GM19025 (cell line): ENCODE measurements at regions not wholly inside any gene's neighbourhood (a gene's known extent, or its start where the extent isn't known, plus 50 kb on each side); places are given as distances from the start of the nearest gene placed in this dataset.
A peak's percentile ranks its signal among the peaks of the same experiment; 100 is the strongest.

Experiments
- ATAC-seq: cut with Tn5 transposase; IDR thresholded peaks from one replicate; pipeline ENCODE4 v1.9.1; 2021; ENCODE audit warnings: mild to moderate bottlenecking, low read depth, moderate library complexity; ENCODE audit not compliant: unreplicated experiment

DNA sequence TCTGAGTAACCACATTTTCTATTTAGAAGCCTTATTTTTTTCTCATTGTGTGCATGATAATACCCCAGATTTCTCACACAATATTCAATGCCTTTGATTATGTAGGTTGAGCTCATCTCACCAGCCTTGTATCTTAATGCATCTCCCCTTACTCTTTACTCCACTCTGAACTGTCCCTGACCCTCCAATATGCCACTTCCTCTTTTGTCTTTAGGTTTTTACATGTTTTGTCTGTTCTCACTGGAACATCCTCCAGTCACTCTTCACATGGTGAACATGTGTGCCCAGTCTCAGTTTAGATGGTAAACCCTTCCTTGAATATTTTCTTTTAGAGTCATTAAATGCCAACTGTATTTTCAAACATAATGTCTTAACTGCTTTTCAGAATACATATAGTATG is 392.9 kb upstream of the IMPG1 start:
- no peak for ATAC-seq

DNA sequence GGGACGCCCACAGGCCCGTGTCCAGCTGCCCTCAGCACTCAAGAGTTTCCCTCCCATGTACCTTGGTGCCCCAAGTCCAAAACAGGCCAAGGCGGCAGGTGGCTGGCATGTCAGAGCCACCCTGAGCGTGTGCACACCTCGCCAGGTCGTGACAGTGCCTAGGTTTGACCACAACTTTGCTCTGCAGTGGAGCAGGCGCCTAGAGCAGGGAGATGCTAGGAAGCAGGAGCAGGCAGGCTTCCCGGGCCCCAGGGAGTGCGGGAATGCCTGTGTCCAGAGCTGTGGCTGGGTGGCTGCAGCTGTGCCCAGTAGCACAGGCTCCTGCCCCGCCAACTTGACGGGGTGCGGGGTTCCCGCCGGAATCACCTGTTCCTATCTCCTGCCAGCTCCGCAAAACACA is 380.8 kb upstream of the IMPG1 start:
- no peak for ATAC-seq

DNA sequence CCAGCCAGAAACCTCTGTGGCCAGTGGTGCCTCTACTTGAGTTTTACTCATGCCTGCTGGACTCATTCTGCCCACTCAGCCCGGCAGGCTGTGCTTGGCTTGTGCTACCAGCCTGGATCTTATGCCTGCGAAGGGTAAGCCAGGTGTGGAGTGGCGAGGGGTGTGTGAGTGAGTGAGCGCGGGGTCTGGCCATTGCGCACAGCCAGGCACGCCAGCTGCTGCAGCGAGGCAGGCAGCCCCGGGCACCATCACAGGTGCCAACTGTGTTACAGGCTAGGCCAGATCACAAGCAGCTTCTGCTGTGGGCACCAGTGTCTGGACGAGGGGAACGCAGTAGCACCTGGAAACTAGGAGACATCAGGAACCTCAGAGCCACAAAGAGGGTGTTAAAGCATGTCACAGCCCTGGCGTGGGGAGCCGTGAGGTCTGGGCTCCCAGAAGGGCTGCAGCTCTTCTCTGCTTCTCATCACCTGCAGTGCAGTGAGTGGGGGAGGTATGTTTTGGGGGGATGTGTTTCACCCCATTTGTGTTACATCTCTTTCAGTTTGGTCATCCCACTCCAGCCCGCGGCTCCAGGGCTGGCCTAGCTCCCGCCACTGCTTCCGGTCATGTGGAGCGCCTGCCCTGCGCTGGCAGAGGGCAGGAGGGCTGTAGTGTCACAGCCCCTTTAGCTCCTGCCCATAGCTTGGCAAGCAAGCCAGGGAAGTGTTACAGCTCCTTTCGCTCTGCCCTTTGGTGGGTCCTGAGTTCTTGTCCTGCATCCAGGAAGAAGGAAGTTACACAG is 379.7 kb upstream of the IMPG1 start:
- no peak for ATAC-seq

DNA sequence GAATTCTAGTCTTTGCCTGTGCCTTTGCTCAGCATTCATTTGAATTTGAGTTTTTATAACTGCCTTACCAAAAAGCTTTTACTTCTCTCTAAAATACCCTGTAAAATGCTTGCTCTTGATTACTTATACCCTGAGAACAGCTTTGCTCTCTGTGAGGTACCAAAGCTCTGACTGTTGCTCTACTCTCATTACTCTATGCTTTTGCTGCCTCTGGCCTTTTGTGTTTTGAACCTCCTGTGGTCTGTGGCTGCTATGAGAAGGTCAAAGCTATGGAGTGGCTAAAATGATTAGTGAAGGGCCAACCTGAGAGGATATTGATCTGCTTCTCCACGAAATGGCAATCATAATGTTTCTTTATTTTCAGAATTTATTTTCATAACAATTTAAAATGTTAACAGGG is 375.6 kb upstream of the IMPG1 start:
- no peak for ATAC-seq

DNA sequence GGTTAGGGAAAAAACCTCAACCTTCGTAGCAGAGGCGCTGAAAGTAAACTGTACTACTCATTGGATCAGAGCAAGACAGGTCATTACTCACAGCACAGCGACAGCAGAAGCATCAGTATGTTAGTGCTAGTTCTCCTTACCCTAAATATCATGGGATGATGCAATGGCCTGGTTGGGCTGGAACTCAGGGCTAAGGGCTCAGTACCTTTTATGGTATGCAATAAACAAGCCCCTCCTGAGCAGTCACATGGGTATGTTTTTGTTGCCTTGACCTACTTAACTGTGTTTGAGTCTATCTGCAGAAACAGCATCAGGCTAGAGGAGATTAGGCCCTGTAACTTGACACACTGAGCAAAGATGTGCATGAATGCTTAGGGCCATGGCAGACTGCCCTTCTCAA is 369.4 kb upstream of the IMPG1 start:
- ATAC-seq: no peak

DNA sequence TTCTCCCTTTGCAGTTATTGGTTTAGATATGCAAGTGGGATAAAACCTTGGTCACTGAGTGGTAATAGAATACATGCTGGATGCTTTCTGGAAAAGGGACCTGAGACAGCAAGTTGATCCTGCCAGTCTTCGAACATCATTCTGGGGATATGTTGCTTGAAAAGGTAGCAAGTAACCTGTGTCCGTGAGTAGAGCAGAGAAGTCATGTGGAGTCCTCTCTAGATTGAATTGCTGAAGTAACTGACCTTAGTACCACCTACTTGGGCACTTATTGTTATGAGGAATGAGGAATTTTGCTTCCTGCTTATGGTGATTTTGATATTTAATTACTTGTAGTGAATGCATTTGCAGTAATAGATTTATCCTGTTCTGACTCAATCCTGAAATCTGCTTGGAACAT is 367.3 kb upstream of the IMPG1 start:
- ATAC-seq: no peak

DNA sequence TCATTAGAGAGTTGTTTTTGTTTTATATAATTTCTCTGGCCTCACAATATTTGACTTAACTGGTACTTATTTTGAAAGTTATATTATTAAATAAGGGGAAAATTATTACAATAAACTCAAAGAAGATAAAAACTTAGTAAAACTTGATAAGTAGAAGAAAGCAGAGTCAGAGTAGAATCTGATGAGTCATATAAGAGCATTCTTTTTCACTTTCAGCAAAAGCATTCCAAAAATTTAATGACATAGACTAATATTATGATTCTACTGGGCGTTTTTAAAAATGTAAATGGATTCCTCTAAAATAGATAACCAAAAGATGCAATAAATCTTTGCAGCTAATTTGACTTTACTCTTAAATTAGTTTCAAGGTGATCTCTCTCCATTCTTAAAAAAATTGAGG is 366.3 kb upstream of the IMPG1 start:
- ATAC-seq: no peak

DNA sequence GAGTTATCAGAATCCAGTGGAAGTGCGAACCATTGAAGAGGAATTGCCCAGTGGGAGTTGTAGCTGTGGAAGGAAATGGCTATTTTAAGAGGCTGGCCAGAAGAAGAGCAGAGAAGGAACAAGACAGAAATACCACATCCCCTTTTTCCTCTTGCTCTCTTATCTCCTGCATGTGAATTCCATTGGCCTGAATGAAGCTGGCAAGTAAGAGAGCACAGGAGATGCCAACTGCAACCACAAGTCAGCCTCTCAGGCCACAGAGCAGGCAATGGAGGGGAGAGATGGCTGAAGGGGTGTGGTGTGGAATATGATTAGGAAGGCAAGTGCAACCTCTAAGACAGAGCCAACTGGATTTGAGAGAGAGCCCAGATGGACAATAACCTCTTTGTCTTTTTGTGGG is 362.7 kb upstream of the IMPG1 start:
- no peak for ATAC-seq

DNA sequence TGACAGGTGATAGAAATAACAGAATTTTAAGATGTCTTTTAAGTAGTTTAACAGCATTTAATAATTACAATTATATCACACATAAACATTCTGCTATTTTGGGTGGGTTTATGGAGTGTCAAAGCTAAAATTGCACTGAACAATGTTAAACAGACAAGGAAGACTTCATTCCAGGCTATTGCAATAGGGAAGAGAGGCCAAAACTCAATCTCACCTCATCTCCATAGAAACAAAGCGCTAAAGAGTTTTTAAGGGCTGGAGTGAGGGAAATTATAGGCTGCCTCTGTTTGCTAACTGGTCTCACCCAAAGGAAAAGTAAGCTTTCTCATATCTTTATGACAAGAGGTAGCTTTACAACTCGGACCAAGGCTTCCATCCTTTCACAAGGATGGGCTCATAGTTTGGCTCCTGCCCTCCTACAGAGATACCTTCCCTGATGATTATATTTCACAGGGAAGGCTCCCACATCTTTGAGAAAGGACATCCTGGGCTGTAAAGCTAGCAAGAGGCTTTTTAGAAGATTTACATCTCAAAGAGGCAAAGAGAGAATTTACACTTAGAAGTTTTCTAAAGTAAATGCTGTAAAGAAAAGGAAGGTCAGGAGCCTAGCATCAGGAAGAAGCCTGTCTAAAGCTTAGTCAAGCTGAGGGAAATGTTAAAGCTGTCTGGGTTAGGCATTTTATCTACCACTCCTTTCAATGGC is 350.2 kb upstream of the IMPG1 start:
- ATAC-seq: no peak

DNA sequence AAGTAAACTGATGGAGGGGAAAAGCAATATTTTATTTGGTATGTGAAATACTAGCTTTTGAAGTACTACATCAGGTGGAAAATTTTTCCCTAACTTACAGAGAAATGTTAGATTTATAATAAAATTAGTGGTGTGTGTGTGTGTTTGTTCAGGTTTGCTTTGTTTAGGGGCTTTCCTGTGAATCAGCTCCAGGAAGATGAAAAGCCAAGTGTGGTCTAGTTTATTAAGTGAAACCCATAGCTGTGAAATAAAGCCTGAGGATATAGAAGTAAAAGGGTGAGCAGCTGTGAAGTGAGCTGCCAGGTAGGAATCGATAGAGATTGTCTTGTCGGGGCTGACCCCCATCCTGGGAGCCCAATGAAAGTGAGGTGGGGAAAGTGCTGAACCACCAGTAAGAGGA is 347.6 kb upstream of the IMPG1 start:
- peak; percentile 59 for ATAC-seq

DNA sequence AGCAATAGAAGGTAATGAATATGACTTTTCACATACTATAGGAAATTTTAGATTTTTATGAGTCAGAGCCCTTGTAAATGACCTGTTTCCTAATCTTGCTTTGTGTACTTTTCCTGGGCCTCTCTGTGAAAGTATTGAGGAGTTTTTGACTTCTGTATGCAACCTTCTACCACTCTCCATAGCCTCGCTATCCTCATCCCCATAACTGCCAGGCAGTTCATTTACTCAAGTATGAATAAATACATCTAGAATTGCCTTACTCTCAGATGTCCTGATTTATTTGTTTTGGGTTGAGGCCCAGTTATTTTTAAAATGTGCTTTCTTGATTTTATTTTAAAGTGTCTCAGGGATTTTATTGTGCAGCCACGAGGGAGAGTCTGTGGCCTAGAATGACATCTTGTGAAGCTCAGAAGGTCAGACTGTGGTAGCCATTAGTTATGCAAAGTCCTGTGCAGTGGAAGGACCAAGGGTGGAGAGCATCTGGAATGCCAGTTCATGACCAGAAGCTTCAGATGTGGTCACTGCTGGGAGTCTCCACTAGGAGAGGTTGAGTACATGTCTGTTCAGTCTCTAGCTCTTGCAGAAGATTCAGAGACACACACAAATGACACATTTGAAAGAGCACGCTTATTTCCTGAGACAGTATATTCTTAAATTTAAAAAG is 346.2 kb upstream of the IMPG1 start:
- ATAC-seq: no peak

DNA sequence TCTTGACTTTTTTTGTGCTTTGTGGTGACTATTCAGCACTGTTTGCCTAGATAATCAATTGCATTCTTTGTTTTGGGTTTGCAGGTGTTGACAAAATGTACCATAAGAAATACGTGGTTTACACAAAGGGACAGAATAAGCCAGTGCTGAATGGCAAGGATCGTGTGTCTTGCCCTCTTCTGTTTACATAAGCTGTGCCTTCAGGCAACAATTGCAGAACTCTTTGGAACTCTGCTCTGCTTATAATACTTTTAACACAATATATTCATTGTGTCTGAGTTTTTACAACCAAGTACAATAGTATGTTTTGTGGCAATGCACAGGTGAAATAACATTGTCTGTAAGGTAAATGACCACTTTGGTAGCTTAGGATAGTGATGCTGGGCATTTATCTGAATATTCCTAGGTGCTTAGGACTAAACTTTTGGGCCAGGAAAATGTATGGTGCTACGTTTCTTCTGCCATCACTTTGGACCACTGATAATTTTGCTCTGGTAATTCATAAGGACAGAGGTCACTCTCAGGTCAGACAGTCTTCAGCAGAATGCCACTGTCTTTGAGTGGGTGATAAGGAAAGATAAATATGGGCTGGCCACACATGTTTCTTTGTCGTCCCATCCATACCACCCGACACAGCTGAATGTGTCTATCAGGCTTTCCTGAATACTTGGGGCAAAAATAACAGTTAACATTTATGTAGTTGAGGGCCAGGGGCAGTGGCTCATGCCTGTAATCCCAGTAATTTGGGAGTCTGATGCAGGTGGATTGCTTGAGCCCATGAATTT is 344.6 kb upstream of the IMPG1 start:
- ATAC-seq: no peak

DNA sequence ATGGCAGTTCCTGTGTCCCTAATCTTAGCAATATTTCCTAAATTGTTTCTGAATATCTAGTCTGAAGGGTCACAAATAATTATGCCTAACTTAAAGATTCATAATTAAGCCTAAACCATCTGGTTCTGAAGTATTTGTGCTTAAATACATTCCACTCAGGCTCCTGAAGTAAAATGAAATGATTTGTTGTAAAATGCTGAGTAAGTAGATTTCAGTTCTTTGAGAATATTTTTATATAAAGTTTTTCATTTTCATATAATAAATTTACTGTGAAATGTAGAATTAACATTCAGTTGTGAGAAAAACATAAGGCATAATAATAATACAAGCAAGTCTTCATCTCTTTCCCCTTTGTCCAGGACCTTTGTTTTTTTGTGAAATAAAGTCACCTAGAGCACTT is 330.6 kb upstream of the IMPG1 start:
- ATAC-seq: no peak

DNA sequence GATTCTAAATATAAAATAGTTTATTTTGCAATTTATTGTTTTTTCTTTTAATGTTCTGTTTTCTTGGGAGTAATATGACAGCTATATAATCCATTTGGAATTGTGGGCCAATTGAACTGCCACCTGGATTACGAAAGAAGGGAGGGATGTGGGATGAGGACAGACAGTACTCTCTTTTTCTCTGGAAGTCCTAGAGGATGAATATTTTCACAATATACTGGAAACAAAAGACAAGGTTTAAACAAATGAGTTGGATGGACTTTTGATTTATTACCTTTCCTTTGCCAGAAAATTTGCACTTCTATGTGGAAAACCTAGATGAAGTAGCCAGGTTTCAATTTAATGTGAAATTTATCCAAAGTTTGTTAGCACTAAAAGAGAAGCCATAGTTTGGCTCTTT is 325.5 kb upstream of the IMPG1 start:
- ATAC-seq: no peak

DNA sequence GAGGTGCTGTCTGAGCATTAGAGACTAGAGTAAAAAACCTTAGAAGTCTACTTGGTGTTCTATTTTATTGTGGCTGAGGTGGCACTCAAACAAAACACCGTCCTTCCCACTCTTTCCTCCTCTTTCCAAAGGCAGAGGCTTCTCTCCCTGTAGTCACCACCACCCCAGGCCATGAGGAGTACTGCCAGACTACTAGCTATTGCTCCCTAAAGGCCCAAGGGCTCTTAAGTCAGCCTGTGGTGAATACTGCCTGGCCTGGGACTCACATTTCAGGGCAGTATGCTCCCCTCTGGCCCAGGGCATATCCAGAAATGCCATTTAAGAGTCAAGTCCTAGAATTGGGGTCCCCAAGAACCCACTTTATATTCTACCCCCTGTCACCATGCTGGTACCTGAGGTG is 309.7 kb upstream of the IMPG1 start:
- ATAC-seq: no peak

DNA sequence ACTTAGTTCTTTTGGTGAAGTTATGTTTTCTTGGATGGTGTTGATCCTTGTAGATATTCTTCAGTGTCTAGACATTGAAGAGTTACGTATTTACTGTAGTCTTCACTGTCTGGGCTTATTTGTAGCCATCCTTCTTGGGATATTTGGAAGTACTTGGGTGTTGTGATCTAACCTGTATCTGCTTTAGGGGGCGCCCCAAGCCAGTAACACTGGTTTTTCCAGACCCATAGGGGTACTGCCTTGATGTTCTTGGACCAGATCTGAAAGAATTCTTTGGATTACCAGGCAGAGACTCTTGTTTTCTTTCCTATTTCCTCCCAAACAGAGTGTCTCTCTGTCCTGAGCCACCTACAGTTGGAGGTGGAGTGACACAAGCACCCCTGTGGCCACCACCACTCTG is 309.1 kb upstream of the IMPG1 start:
- ATAC-seq: no peak

DNA sequence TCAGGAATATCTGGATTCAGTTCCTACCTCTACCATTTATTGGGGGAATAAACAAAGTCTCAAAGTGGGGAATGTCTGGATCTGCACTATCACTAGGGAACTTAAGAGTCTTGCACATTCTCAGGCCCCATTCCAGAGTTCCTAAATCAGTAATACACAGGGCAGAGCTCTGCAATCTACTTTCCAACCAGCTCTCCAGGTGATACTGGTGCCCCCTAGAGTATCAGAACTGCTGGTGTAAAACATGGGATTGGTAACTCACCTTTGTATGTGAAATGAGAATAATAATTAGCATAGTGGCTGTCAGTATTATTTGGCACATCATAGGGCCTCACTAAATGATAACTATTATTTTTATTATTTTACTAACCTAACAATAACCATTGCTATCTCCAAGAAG is 278.8 kb upstream of the IMPG1 start:
- no peak for ATAC-seq

DNA sequence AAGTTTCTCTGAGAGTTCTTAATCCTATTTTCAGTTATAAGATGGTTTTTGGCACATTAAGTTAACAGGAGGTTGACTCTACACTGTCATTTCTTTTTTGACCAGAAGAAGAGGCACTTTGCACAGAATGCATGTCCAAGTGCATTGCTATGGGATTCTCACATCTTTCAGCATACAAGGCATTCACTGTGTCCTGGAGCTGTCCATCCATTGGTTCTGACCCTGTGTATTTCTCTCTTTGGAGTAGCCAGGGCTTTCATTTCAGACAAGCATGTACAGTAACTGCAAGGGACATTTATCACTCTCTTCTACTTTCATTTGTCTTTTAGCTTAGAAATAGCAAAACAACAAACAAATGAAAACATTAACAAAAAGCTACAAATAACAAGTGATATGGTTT is 275.1 kb upstream of the IMPG1 start:
- ATAC-seq: no peak

DNA sequence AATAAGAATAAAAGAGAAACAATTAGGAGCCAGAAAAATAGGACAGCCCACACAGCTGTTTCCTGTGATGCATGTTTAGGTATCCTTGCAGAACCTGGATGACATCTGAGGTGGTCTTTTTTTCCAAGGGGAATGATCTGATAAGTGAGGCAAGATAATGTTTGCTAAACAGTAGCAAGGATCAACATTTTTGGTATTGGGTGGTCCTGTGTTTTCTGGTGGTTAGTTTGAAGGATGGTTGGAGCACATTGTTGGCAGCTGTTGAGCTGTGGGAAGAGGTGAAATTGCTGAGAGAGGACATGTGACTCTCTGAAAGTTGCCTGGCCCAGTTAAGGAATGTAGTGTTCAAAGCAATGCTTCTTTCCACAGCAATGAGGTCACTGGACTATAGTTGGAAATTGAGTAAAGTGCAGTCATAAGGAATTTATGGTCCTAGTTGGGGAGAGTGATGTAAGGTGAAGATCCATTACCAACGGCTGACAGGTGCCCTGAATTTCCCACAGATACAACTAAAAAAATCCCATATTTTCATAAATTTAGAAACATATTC is 270.2 kb upstream of the IMPG1 start:
- ATAC-seq: no peak

DNA sequence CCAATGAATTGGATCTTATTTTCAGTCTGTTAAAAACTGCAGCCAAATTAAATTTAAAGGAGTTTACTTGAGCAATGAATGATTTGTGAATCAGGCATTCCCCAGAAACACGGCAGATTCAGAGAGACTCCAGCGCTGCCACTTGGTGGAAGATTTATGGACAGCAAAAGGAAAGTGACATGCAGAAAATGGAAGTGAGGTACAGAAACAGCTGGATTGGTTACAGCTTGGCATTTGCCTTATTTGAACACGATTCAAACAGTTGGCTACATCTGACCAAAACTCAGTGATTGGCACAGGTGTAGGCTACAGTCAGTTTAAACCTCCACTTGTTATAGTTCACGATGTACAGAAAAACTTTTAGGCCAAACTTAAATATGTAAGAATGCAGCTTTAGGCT is 257.6 kb upstream of the IMPG1 start:
- no peak for ATAC-seq

DNA sequence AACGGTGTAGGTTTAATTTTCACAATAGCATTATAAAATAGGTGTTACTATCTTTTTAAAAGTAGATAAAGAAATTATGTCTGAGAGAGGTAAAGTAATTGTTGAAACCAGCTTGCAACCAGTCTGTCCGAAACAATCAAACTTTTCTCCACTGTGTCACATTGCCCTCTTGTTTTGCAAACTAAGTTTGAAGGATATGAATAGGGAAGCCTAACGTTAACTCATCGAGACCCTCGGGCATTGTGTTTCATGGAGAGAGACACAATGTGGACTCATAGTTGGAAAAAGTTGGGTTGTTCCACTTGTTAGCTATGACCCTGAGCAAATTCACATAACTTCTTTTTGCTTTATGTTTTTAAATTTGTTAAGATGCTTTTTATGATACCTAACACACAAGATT is 254.4 kb upstream of the IMPG1 start:
- no peak for ATAC-seq
